ENCODE measurements at regions not wholly inside any gene's neighbourhood (a gene's known extent, or its start where the extent isn't known, plus 50 kb on each side); places are given as distances from the start of the nearest gene placed in this dataset.

- H3K27me3 Mint-ChIP-seq (ENCODE audit: low read depth) = peaks cover 3% of the 10 kb centered on the region
- H3K4me3 Mint-ChIP-seq (ENCODE audit: unreplicated experiment) = no peak overlapping the region
- H3K36me3 Mint-ChIP-seq (ENCODE audit: low read depth) = no peaks in the 10 kb centered on the region
- no peaks in the 10 kb centered on the region for H3K4me1 Mint-ChIP-seq (ENCODE audit: low read depth)
- TF ChIP-seq CTCF (IDR thresholded peaks at IDR 0.05) = no peak
- H3K9me3 Mint-ChIP-seq (ENCODE audit: low read depth) = no peaks in the 10 kb centered on the region
- no peak overlapping the region for H3K27ac Mint-ChIP-seq (ENCODE audit: unreplicated experiment)
- no peak for DNase-seq (ENCODE audit: low spot score)
Measured at GRCh38 chr2:57809230-57809629, 237.4 kb upstream of the VRK2 start.

- TF ChIP-seq CTCF (IDR thresholded peaks at IDR 0.05) = no peak
- Mint-ChIP-seq H3K9me3 (ENCODE audit: low read depth) (peaks cover 12% of the 10 kb centered on the region), H3K4me3 (ENCODE audit: unreplicated experiment) (no peak overlapping the region), H3K36me3 (ENCODE audit: low read depth) (peaks cover 3% of the 10 kb centered on the region), H3K27ac (ENCODE audit: unreplicated experiment) (no peak overlapping the region), H3K4me1 (ENCODE audit: low read depth) (no peaks in the 10 kb centered on the region), H3K27me3 (ENCODE audit: low read depth) (peaks cover 18% of the 10 kb centered on the region)
- DNase-seq (ENCODE audit: low spot score) = no peak
Measured at GRCh38 chr2:57821088-57821487, 225.5 kb upstream of the VRK2 start.

- Mint-ChIP-seq H3K4me3 (ENCODE audit: unreplicated experiment) (no peak overlapping the region), H3K27ac (ENCODE audit: unreplicated experiment) (no peak overlapping the region), H3K9me3 (ENCODE audit: low read depth) (peaks cover 39% of the 10 kb centered on the region)
Measured at GRCh38 chr2:57828221-57828620, 218.4 kb upstream of the VRK2 start.

GRCh38 chr2:57834666-57835065, 211.9 kb upstream of the VRK2 start:
- DNase-seq (ENCODE audit: low spot score) = no peak
- Mint-ChIP-seq H3K36me3 (ENCODE audit: low read depth) (no peaks in the 10 kb centered on the region), H3K27me3 (ENCODE audit: low read depth) (peaks cover 18% of the 10 kb centered on the region), H3K4me1 (ENCODE audit: low read depth) (no peaks in the 10 kb centered on the region), H3K4me3 (ENCODE audit: unreplicated experiment) (no peak overlapping the region), H3K27ac (ENCODE audit: unreplicated experiment) (no peak overlapping the region), H3K9me3 (ENCODE audit: low read depth) (peaks cover 17% of the 10 kb centered on the region)
- no peak for TF ChIP-seq CTCF (IDR thresholded peaks at IDR 0.05)

More at GRCh38 chr2:57828221-57828620, 218.4 kb upstream of the VRK2 start:
- H3K27me3 Mint-ChIP-seq (ENCODE audit: low read depth) = peaks cover 18% of the 10 kb centered on the region
- H3K36me3 Mint-ChIP-seq (ENCODE audit: low read depth) = peaks cover 3% of the 10 kb centered on the region
- H3K4me1 Mint-ChIP-seq (ENCODE audit: low read depth) = no peaks in the 10 kb centered on the region
- no peak for TF ChIP-seq CTCF (IDR thresholded peaks at IDR 0.05)
- DNase-seq (ENCODE audit: low spot score) = no peak

GRCh38 chr2:57842531-57842930, 204.1 kb upstream of the VRK2 start:
- peaks cover 17% of the 10 kb centered on the region for H3K27me3 Mint-ChIP-seq (ENCODE audit: low read depth)
- H3K9me3 Mint-ChIP-seq (ENCODE audit: low read depth) = peaks cover 10% of the 10 kb centered on the region
- peaks cover 3% of the 10 kb centered on the region for H3K36me3 Mint-ChIP-seq (ENCODE audit: low read depth)
- no peak overlapping the region for H3K4me3 Mint-ChIP-seq (ENCODE audit: unreplicated experiment)
- no peak for DNase-seq (ENCODE audit: low spot score)
- no peak overlapping the region for H3K27ac Mint-ChIP-seq (ENCODE audit: unreplicated experiment)
- no peak for TF ChIP-seq CTCF (IDR thresholded peaks at IDR 0.05)
- no peaks in the 10 kb centered on the region for H3K4me1 Mint-ChIP-seq (ENCODE audit: low read depth)
